Neuron (in vitro differentiated cells): ENCODE measurements at regions not wholly inside any gene's neighbourhood (a gene's known extent, or its start where the extent isn't known, plus 50 kb on each side); places are given as distances from the start of the nearest gene placed in this dataset.

Experiments
- H2AFZ ChIP-seq: one replicate; pipeline ENCODE4 v1.6.1; 2013; ENCODE audit warnings: low read depth, mild to moderate bottlenecking, inconsistent platforms, low read length, moderate library complexity
- H3K27me3 ChIP-seq: one replicate; pipeline ENCODE4 v1.6.1; 2013; ENCODE audit warnings: low read length; ENCODE audit not compliant: insufficient read depth
- H3K36me3 ChIP-seq: one replicate; pipeline ENCODE4 v1.6.1; 2013; ENCODE audit warnings: low read length; ENCODE audit not compliant: insufficient read depth
- H3K4me1 ChIP-seq: one replicate; pipeline ENCODE4 v1.6.1; 2013; ENCODE audit warnings: low read length; ENCODE audit not compliant: insufficient read depth
- H3K4me3 ChIP-seq: 2 replicates; pipeline ENCODE4 v1.5.1; 2013; ENCODE audit warnings: mild to moderate bottlenecking, low read length, moderate library complexity
- H3K9me3 ChIP-seq: one replicate; pipeline ENCODE4 v1.6.1; 2013; ENCODE audit warnings: low read length

DNA sequence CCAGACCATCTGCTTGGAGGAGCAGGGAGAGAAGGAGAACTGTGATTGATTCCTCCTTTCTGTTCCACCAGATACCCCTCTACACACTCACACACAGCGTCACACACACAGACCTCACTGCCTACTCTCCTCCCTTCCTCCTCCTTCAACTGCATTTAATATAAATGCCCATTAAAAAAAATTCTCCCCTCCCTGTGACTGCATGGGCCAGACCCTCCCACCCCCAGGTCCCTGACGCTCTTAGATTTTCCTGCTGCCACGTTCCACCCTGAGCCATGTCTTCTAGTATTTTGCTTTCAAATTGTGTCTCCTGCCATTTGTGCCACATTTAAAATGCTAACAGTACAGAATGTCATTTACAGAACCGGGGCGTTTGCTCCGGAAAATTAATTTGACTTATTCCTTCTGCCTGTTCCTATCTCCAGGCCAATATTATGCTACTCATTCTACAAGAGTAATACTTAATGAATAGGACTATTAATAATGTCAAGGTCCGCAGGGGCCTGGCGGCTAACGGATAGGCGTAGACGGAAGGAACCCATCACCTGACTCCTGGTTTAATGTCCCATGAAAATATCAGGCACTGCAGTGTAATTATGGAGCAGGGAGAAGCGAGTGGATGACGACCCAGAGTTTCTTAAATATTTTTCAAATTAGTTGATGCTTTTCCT, 100.2 kb downstream of the MRM1 start:
- no peaks in the 10 kb centered on the region for H3K4me1 ChIP-seq
- peaks cover 8% of the 10 kb centered on the region for H3K27me3 ChIP-seq
- H3K4me3 ChIP-seq = no peak overlapping the region
- H2AFZ ChIP-seq = no peak overlapping the region
- no peaks in the 10 kb centered on the region for H3K9me3 ChIP-seq
- no peaks in the 10 kb centered on the region for H3K36me3 ChIP-seq

- Histone ChIP-seq H3K9me3 (no peaks in the 10 kb centered on the region), H3K36me3 (no peaks in the 10 kb centered on the region), H3K27me3 (peaks cover 8% of the 10 kb centered on the region), H3K4me3 (no peak overlapping the region), H3K4me1 (no peaks in the 10 kb centered on the region), H2AFZ (no peak overlapping the region)
Measured at GRCh38 chr17:36702636-36703035, 101.3 kb downstream of the MRM1 start.

- Histone ChIP-seq H2AFZ (no peak overlapping the region), H3K4me3 (no peak overlapping the region), H3K27me3 (peaks cover 8% of the 10 kb centered on the region), H3K4me1 (no peaks in the 10 kb centered on the region), H3K36me3 (no peaks in the 10 kb centered on the region), H3K9me3 (no peaks in the 10 kb centered on the region)
Measured at GRCh38 chr17:36703860-36704266, 102.5 kb downstream of the MRM1 start.

DNA sequence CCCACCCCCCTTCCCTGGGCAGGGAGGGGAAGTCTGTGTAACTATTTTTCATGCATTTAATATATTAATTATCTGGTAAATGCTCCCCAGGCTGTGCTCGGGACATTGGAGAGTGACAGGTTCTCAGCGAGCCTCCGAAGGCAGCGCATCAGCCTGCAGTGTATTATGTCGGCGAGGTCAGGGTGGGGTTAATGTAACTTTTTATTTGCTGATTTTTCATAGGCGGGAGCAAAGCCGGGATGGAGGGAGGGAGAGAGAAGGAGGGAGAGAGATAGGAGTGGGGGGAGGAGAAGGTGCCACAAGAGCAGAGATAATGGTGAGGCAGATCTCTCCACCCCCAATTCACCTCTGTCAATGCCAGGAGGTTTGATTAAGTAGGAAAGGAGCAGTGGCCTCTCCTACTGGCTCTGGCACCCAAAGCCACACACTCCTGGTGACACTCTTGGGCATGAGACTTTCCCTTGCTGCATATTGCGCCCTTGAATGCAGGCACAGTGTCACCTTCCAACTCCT, 104.0 kb downstream of the MRM1 start:
- no peak overlapping the region for H3K4me3 ChIP-seq
- no peaks in the 10 kb centered on the region for H3K4me1 ChIP-seq
- no peaks in the 10 kb centered on the region for H3K9me3 ChIP-seq
- no peak overlapping the region for H2AFZ ChIP-seq
- no peaks in the 10 kb centered on the region for H3K36me3 ChIP-seq
- peaks cover 6% of the 10 kb centered on the region for H3K27me3 ChIP-seq

GRCh38 chr17:36705874-36706731, 104.7 kb downstream of the MRM1 start:
- Histone ChIP-seq H3K36me3 (no peaks in the 10 kb centered on the region), H3K4me1 (no peaks in the 10 kb centered on the region), H3K9me3 (no peaks in the 10 kb centered on the region), H3K4me3 (no peak overlapping the region), H2AFZ (no peak overlapping the region), H3K27me3 (peaks cover 5% of the 10 kb centered on the region)

GRCh38 chr17:36707904-36708303, 106.5 kb downstream of the MRM1 start:
- no peaks in the 10 kb centered on the region for H3K36me3 ChIP-seq
- H3K9me3 ChIP-seq = no peaks in the 10 kb centered on the region
- H3K4me3 ChIP-seq = no peak overlapping the region
- peaks cover 5% of the 10 kb centered on the region for H3K27me3 ChIP-seq
- H2AFZ ChIP-seq = no peak overlapping the region
- no peaks in the 10 kb centered on the region for H3K4me1 ChIP-seq

DNA sequence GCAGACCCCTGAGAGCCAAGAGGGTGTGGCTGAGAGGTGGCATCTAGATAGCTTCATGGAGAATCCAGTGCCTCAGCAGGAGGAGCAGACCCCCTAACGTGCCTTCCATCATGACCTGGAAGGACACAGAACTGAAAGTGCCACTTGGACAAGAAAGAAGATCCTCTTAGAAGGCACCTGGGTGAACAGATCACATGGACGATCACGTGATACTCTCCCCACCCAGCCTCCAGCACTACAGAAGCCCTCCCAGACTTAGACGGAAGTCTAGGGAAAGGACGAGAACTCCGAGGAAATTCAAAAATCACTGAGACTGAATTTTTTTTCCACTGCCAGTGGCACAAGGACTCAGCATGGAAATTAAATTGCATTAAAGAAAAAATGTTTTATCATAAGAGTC, 113.4 kb downstream of the MRM1 start:
- H3K9me3 ChIP-seq = no peaks in the 10 kb centered on the region
- no peaks in the 10 kb centered on the region for H3K36me3 ChIP-seq
- no peaks in the 10 kb centered on the region for H3K4me1 ChIP-seq
- H2AFZ ChIP-seq = no peak overlapping the region
- H3K4me3 ChIP-seq = no peak overlapping the region
- peaks cover 6% of the 10 kb centered on the region for H3K27me3 ChIP-seq

DNA sequence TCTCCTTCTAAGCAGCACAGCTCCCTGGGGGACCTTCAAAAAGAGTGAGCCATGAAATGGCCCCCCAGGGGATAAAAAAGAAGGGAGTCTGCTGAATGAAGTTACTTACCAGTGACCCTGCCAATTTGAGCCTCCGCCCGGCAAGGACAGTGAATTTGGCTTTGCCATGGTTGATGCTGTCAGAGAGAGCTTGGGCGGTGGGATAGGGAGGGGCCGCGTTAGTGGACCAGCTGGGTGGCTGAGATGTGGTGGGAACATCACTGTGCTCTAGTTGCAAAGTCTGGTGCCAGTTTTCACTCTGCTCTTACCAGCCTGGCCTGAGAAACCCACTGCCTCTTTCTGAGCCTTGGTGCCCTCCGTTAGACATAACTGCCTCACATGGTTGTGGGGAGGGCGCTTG, 114.6 kb downstream of the MRM1 start:
- H3K4me3 ChIP-seq = no peak overlapping the region
- no peaks in the 10 kb centered on the region for H3K36me3 ChIP-seq
- peaks cover 6% of the 10 kb centered on the region for H3K27me3 ChIP-seq
- H3K4me1 ChIP-seq = no peaks in the 10 kb centered on the region
- H2AFZ ChIP-seq = no peak overlapping the region
- H3K9me3 ChIP-seq = no peaks in the 10 kb centered on the region

DNA sequence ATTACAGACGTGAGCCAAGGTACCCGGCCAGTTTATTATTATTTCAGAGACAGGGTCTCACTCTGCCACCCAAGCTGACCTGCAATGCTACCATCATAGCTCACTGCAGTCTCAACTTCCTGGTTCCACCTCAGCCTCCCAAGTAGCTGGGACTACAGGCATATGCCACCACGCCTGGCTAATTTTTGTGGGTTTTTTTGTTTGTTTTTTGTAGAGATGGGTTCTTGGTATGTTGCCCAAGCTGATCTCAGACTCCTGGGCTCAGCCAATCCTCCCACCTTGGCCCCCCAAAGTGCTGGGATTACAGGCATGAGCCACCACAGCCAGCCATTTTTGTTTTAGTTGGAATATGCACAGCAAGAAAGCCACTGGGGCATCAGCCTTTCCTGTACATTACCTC, 115.7 kb downstream of the MRM1 start:
- Histone ChIP-seq H2AFZ (no peak overlapping the region), H3K36me3 (no peaks in the 10 kb centered on the region), H3K9me3 (no peaks in the 10 kb centered on the region), H3K4me3 (no peak overlapping the region), H3K27me3 (peaks cover 6% of the 10 kb centered on the region), H3K4me1 (peaks cover 10% of the 10 kb centered on the region)

GRCh38 chr17:36720131-36720530, 118.7 kb downstream of the MRM1 start:
- Histone ChIP-seq H3K36me3 (no peaks in the 10 kb centered on the region), H3K4me1 (peaks cover 15% of the 10 kb centered on the region), H3K4me3 (no peak overlapping the region), H3K9me3 (no peaks in the 10 kb centered on the region), H2AFZ (no peak overlapping the region), H3K27me3 (peaks cover 9% of the 10 kb centered on the region)

DNA sequence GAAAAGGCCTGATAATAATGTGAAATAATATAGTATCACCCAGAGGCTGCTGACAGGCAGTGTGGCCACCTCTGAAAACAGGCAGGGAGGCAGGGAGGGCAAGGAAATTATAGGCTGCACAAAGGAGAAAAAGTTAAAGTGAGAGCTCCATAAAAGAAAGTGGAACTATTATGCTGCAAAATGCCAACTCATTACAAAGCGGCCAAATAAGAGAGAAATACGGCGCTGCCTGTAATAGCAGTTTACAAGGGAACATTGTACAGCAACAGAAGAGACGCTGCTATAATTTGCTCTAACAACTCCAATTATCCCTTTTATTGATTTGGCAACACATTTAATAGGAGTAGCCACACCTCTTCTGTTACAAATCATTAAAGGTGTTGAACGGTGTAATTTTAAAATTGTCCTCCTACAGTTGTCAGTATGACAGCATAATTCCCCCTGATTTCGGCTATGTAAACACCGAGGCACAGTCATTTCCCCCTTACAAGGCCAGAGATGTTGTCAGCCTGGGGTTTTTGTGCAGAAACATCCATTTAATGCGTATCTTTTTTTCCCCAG, 120.3 kb downstream of the MRM1 start:
- Histone ChIP-seq H3K36me3 (no peaks in the 10 kb centered on the region), H3K27me3 (peaks cover 12% of the 10 kb centered on the region), H3K4me3 (peak overlapping the region; percentile 43), H3K9me3 (no peaks in the 10 kb centered on the region), H3K4me1 (peaks cover 15% of the 10 kb centered on the region), H2AFZ (peak overlapping the region; percentile 86)

DNA sequence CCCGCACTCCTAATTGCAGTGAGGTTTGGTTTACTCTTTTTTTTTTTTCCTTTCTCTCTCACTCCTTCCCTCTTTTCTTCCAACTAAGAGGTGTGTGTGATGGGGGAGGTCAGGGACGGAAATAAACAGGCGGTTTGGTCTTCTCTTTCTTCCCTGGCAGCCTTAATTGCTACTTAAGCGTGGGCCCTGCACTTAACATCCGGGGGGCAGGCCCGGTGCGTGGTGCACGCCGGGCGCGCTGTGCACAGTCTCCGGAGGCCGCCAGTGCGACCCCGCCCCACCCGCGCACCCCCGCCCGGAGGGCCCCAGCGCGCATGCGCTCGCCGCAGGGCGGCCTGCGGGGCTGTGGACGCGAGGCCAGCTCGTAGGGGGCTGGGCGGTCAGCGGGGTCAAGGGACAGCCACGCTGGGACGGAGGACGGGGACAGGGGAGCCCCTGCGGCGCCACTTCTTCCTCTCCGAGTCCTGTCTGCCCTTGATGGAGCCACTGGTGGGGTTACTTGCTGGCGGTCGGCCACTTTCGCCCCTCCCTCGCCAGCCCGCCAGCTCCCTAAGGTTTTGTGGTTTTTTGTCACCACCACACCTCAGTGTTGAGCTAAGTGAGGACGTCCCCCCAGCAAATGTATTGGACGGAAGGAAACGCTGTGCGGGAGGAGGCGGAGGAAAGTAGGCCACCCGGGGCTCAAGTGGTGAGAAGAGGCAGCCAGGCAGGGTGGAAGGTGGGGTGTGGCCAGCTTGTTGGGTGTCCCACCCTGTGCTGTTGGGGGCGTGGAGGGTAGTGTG, 120.9 kb downstream of the MRM1 start:
- peaks cover 18% of the 10 kb centered on the region for H3K27me3 ChIP-seq
- H3K4me3 ChIP-seq = peak overlapping the region; percentile 43

DNA sequence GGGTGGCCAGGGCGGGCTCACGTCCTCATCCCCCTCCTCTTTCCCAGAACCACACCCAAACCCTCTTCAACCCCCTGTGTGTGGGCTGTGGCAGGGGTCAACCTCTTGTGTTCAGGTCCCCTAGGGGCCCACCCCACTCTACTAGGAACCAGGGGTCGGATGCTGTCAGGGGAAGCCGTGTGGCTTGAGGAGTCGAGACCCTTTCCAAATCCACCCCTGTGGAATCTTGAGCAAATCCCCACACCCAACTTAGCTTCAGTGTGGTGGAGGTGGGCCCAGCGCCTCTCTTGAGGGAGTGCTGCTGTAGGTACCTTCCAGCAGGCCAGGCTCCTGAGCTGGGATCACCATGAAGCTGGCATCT, 121.5 kb downstream of the MRM1 start:
- Histone ChIP-seq H3K4me1 (peaks cover 21% of the 10 kb centered on the region), H3K36me3 (no peaks in the 10 kb centered on the region), H3K9me3 (no peaks in the 10 kb centered on the region), H2AFZ (no peak overlapping the region), H3K27me3 (peaks cover 23% of the 10 kb centered on the region), H3K4me3 (no peak overlapping the region)

More for the DNA sequence above, 120.9 kb downstream of the MRM1 start:
- Histone ChIP-seq H3K4me1 (peaks cover 15% of the 10 kb centered on the region), H3K9me3 (no peaks in the 10 kb centered on the region), H2AFZ (peak overlapping the region; percentile 86), H3K36me3 (no peaks in the 10 kb centered on the region)
